ENCODE measurements at regions not wholly inside any gene's neighbourhood (a gene's known extent, or its start where the extent isn't known, plus 50 kb on each side); places are given as distances from the start of the nearest gene placed in this dataset.

DNA sequence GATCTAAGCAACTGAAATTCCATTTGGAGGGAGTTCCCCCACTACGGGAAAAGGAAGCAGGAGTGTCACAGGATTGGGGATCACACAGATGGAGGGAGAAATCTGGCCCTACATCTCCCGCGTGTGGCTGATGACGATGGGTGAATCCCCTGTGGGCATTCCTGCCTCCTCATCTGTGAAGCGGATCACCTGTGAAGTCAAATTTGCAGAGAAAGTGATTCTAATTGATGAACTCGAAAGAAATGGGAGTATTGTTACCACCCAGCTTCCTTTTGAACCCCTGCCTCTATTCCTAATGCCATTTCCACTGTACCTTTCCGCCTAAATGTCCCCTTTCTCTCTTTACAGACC lies 92.0 kb downstream of the CMPK2 start:
- no peak for DNase-seq (ENCODE audit: low read depth)

DNA sequence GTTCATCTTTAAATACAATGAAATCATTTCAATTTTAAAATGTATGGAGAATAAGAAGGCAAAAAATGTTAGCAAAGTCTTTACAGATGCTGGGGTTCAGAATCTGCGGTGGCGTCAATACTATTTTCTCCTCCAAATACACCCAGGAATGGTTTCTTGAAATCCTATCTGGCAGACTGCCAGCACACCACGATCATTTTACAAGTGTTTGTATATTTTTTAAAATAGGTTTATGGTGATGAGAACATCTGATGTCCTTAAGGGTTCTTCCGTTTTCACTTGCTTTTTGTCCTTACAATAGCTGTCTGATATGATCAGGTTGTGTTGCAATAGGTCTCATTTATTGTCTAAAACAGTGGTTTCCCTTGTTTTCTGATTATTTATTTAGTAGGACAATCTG lies 89.6 kb downstream of the CMPK2 start:
- DNase-seq (ENCODE audit: low read depth), result no peak

- DNase-seq (ENCODE audit: low read depth), result no peak
Measured at GRCh38 chr2:6777626-6778025, 88.1 kb downstream of the CMPK2 start.

DNA sequence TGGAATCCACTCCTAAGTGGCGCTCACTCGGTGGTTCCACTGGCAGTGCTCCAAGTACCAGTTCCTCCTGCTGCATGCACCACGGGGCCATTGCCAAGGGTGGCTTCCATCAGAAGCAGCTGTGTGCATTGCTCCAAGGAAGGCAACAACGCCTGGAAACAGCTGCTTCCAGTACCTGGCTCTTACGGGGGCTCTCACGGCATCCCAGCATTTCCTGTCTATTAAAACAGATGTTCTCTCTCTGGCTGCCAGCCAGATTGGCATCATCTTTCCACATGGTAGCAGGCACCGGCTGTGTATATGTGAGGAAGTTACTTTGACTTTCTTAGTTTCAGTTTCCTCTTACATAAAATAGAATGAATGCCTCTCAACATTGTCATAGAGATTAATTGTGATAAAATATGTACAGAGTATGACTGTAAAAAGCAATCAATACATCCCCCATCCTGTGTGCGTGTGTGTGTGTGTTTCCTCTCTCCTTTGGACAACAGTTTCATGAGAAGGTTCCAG lies 84.9 kb downstream of the CMPK2 start:
- DNase-seq (ENCODE audit: low read depth), result peak; percentile 6

DNA sequence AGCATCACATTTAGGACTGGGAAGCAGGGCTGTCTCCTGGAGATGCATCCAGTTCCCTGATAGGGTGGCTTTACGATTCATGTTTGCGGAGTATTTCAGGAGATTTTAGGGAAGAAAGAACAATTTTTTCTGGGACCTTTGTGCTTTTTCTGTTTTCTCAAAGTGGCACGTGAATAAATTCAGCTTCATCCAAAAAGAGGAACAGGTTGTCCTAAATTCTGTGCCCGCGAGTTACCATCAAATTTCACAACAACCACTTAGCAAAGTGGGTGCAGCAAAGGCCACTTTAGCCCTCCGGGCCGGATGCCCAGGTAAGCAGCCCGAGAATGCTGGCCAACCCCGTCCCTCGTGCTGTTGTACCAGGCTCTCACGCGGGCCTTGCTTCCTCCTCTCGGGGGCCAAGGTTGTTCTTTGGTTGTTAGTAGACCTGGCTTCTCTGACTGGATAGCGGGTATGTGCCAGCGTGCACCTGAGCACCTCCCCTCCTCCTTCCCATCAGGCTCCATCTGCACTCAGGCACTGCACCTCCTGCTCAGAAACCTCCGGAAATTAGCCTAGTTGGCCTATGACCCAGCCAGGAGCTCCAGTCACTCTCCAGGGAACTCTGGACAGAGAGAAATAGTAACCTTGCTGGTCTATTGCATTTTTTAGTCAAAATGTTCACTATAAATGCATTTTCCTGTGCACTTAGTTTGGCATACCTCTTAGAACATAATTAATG lies 83.0 kb downstream of the CMPK2 start:
- DNase-seq (ENCODE audit: low read depth), result no peak

GRCh38 chr2:6783238-6783614 lies 82.5 kb downstream of the CMPK2 start:
- DNase-seq (ENCODE audit: low read depth), result no peak

DNA sequence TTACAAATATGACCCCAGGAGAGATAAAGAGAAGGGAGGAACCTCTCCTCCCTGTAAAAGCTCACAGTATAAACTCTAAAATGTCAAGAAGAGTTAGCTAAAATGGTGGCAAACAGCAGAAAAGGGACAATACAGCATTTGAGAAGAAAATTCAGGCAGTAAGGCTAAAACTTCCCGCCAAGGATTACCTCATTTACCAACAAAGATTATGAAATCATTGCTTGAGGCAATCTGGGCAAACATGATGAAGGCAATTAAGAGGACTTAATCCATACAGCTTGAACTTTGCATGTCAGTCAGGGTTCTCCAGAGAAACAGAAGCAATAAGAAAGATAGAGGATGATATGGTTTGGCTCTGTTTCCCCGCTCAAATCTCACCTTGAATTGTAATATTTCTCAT lies 81.4 kb downstream of the CMPK2 start:
- DNase-seq (ENCODE audit: low read depth), result no peak

GRCh38 chr2:6785493-6785892 lies 80.2 kb downstream of the CMPK2 start:
- no peak for DNase-seq (ENCODE audit: low read depth)

DNA sequence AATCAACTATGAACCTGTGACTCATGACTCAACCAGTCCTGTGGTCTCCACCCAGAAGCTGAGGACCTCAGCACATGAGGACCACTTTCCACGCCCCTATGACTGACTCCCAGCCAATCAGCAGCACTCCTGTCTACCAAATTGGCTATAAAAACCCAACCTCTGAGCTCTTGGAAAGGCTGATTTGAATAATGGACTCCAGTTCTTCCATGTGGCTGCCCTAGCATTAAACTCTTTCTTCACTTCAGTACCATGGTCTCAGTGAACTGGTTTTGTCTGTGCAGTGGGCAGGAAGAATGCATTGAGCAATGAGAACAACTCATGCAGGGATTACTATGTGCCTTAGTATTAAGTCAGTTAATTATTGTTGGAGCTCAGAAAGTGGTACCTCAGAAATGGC lies 78.3 kb downstream of the CMPK2 start:
- DNase-seq (ENCODE audit: low read depth), result peak; percentile 72

- no peak for DNase-seq (ENCODE audit: low read depth)
Measured at GRCh38 chr2:6788614-6789013, 77.1 kb downstream of the CMPK2 start.

DNA sequence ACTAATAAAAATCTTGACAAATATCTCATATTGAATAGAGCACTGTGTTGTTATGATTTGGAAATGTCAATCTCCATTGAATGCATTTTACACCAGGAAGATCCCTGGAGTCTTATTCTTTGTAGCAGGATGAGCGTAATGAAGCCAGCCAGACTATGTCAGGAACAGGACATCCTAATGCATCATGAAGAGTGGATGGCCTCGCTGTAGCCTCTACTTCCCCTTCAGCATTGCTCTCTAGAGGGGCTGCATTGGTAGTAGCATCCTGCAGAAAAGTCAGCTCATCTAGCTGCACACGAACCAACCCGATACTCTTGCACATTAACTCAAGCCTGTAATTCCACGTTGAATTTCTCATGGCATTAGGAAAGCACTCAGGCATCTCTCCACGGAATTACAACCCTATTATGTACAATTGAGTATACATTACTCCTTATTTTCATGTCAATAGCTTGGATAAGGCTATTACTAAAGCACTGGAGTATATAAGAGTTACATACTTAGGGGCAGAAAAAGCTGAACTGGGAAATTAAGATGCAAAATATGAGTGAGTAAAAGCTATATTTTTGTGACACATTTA lies 76.1 kb downstream of the CMPK2 start:
- no peak for DNase-seq (ENCODE audit: low read depth)

DNA sequence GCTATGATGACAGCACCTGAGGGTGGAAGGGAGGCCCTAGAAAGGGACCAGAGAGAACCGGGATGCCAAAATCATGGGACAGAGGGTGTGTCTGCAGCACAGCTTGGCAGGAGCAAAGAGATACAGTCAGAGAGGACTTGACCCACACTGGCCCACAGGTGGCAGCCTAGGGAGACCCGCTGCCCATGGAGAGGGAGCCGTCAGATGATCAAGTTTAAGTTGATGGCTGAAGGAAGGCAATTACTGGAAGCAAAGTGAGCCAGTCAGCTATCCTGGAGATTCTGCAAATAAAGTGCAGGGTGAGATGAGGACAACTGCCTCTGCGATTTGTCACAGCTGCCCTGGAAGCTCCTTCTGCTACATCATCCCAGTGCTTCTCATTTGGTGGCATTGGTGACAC lies 74.0 kb downstream of the CMPK2 start:
- no peak for DNase-seq (ENCODE audit: low read depth)

DNA sequence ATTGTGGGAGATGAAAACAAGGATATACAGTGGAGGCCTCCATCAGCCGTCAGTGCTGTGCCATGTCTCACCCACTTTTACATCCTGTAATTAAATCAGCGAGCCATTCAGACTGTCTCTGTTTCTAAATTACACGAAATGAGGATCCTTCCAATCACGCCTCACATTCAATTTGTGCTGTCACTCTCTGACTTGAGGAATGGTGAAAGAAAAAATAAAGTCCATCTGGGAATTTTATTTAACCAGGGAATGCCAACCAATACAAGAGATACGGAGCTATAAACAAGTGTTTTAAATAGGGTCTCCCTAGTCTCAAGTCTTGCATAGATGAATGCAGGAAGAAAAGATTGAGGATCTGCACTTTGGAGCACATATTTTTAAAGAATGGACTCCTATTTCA lies 72.8 kb downstream of the CMPK2 start:
- no peak for DNase-seq (ENCODE audit: low read depth)

DNA sequence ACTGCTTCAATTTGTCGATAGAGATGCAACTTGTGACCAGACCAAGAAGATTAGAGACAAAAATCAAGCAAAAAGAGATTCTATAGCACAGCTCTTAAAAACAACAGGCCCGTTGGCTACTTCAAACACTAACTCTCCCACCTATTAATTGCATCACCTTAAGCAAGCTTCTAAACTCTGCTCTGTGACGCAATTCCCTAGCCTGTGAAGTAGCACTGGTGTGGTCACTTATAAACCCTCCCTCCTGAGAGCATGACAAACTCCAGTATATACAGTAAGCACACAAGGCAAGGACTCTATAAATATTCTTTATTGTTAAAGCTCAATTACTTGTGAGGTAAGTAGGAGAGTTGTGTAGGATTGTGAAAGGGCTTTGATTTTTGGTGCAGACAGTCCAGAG lies 72.3 kb downstream of the CMPK2 start:
- DNase-seq (ENCODE audit: low read depth), result peak; percentile 39

DNA sequence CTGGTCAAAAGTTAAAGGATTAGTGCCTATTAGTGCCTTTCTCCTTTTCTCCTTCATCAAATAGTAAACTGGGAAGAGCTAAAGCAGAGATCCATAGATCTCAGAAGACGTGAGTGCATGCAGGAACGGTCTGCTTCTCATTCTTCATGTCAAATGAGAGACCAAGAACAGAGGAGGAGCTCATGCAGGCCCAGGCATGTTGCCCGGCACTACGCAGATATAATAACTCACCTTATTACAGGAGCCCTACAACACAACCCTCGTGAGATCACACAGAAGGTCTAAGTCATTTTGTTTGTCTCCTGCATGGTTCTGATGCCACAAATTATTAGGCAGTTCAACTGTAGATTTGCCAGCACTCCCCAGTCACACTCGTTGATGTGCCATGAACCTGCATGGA lies 71.8 kb downstream of the CMPK2 start:
- DNase-seq (ENCODE audit: low read depth), result no peak

DNA sequence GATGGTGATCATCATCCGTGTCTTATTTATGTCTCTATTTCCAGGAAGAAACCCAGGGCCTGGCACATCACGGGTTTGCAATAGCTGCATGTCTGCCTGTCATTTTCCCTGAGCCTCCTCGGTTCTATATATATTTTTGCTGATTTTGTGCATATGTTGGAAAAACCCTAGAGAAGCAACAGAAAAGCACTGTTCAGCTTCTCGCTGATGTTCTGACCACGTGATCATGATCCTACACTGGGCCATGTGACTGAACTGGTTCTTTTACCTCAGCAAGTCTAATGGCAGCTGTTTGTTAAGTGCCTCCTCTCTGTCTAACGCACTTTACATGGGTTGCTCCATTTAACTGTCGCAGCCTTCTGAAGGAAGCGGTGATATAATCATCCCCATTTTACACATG lies 71.3 kb downstream of the CMPK2 start:
- no peak for DNase-seq (ENCODE audit: low read depth)
